Dendritic cell treated with granulocyte-macrophage colony-stimulating factor and Interleukin-4, amounts not matched to agents 40 ng/mL and 50 ng/mL, for 4 days (primary cell): ENCODE measurements at regions not wholly inside any gene's neighbourhood (a gene's known extent, or its start where the extent isn't known, plus 50 kb on each side); places are given as distances from the start of the nearest gene placed in this dataset.
"Not testable (repeated sequence)": the region's sequence is repeated elsewhere in the genome, so short reads cannot be mapped to it uniquely, and the experiment has no call there.

ENCODE experiments used
- H3K27ac Mint-ChIP-seq: one replicate; pipeline ENCODE4 v1.8.0; 2022; ENCODE audit warnings: mild to moderate bottlenecking, mixed read lengths
- H3K27me3 Mint-ChIP-seq: one replicate; pipeline ENCODE4 v1.8.0; 2022; ENCODE audit warnings: mild to moderate bottlenecking, mixed read lengths
- H3K36me3 Mint-ChIP-seq: one replicate; pipeline ENCODE4 v1.8.0; 2022; ENCODE audit warnings: low read depth, mixed read lengths
- H3K4me1 Mint-ChIP-seq: one replicate; pipeline ENCODE4 v1.8.0; 2022; ENCODE audit warnings: low read depth, mixed read lengths
- H3K4me3 Mint-ChIP-seq: one replicate; pipeline ENCODE4 v1.8.0; 2022; ENCODE audit warnings: mild to moderate bottlenecking, moderate library complexity, mixed read lengths
- H3K9me3 Mint-ChIP-seq: one replicate; pipeline ENCODE4 v1.8.0; 2022; ENCODE audit warnings: mixed read lengths
- intact Hi-C: fragments of 100-400 bp; cut with micrococcal nuclease; formaldehyde crosslinking; loops from one replicate; pipeline ENCODE4 v1.15.0; 2022

DNA sequence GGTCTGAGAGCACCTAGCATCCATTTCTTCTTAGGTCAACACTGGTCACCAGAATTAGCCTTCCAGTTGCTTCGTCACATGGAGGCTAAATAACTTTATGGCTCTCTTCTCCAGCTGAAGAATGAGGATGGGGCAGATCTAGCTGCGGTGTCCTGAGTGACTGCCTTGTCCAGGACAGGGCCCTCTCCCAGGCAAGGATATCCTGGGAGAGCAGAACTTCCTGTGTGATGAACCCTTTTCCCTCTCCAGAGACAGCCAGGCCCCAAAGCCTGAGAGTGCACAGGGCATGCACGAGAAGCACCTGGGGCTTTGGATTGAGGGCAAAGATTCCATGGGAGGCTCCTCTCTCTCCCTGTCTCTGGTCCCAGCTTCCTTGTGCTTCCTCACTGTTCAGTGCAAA lies 108.2 kb upstream of the MAMLD1 start:
- Mint-ChIP-seq H3K9me3 (no peaks in the 10 kb centered on the region), H3K4me1 (peaks cover 7% of the 10 kb centered on the region), H3K36me3 (no peaks in the 10 kb centered on the region), H3K4me3 (no peak overlapping the region), H3K27ac (no peak overlapping the region), H3K27me3 (no peaks in the 10 kb centered on the region)
- intact Hi-C loops: no loop called here

DNA sequence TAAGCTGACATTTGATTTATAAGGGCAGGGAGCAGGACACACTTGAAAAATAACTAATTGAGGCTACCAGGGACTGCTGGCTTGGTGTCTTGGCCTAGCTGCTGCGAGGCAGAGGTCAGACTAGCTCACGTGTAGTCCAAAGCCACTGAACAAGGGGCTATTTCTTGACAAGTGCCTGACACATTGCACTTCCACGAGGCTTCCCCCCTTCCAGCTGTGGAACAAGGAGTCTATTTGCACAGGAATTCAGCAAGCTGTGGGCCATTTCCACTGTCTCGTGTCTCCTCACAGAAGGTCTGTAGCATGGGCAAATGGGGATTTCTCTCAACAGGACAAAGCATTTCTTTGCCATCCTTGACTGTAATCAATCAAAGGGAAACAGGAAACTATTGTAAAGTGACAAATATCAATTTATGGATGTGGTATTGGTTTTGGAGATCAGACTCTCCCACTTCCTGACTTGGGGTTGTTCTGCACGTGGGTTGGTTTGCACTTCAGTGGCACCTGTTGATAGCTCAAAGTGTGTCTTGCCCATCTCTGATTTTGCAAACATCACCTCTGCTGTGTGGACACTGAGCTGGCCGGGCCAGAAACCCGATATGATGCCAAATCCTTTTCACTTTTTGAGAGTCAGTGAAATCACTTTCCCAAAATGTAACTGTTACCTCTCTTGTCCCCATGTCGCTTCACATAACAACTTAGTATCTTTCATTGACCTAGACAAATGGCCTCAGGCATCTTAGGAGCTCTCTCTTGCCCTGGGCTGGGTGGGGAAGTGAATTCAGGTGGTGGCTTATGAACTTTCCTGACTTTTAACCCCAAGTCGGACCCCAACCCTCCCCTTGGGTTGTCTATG lies 107.4 kb upstream of the MAMLD1 start:
- H3K9me3 Mint-ChIP-seq: no peaks in the 10 kb centered on the region
- H3K27ac Mint-ChIP-seq: no peak overlapping the region
- intact Hi-C loops: no loop called here
- H3K4me1 Mint-ChIP-seq: peaks cover 7% of the 10 kb centered on the region
- no peaks in the 10 kb centered on the region for H3K27me3 Mint-ChIP-seq
- H3K36me3 Mint-ChIP-seq: no peaks in the 10 kb centered on the region
- H3K4me3 Mint-ChIP-seq: no peak overlapping the region

DNA sequence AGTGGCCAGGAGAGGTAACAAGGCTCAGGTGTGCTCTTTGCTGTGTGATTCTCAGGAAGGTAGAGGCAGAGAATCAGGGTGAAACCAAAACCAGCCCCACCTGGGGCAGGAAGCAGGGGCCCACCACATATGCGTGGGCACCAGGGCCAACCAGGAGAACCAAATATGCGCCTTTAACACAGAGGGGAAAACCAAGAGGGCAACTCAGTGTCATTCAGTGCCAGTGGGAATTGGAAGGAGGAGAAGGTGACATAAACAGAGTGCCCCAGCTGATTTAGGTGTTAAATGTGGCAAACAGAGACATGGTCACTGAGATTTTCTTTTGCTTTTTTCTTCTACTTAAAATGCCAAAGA lies 106.8 kb upstream of the MAMLD1 start:
- Mint-ChIP-seq H3K36me3 (no peaks in the 10 kb centered on the region), H3K9me3 (no peaks in the 10 kb centered on the region), H3K4me3 (no peak overlapping the region), H3K27me3 (no peaks in the 10 kb centered on the region), H3K27ac (no peak overlapping the region), H3K4me1 (peaks cover 7% of the 10 kb centered on the region)
- intact Hi-C loops: no loop called here

DNA sequence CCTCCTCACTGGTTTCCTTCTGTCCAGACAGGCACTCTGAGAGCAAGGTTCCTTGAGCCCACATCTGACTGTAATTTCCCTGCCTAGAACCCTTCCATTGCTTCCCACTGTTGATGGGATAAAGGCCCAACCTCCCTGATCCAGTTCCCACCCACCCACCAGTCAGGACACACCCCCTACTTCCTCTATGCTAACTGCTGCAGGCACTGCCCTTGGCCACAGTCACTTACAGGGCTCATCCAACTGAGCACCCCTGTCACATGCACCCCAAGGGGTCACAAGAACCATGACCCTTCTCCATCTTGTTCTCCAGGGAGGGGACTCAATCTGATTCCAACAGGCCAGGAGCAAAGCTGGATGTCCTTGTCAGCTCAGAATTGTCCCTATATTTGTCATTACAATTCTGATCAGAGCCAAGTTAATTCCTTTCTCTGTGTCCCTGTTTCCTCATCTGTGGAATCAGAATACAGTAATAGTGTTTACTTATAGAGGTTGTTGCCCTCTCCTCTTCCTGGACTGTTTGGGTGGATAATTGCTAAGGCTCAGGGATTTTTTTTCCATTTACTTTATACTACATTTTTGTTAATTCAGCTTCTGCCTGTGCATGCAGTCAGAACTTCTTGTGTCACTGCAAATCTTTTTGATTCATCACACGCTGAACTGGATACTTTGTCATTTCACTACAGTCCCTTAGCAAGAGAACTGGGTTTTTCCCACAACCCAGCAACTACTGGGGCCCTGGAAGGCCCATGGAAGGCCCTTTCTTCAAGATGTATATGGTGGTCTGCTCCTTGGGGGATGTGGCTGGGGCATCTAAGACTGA lies 105.6 kb upstream of the MAMLD1 start:
- H3K27me3 Mint-ChIP-seq: no peaks in the 10 kb centered on the region
- H3K27ac Mint-ChIP-seq: no peak overlapping the region
- H3K4me3 Mint-ChIP-seq: no peak overlapping the region
- intact Hi-C loops: no loop called here
- no peaks in the 10 kb centered on the region for H3K9me3 Mint-ChIP-seq
- peaks cover 7% of the 10 kb centered on the region for H3K4me1 Mint-ChIP-seq
- no peaks in the 10 kb centered on the region for H3K36me3 Mint-ChIP-seq

DNA sequence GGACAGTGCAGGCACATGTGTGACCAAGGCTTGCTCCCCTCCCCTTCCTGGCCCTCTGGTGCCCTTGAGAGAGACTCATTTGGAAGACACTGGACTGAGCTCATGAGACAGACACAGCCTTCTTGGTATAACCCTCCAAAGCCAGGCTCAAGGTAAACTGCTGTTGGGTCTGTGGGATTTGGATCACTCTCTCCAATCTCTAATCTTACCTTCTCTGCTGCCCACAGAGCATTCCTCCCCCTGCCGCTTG lies 105.0 kb upstream of the MAMLD1 start:
- intact Hi-C loops: no loop called here
- no peaks in the 10 kb centered on the region for H3K36me3 Mint-ChIP-seq
- H3K27me3 Mint-ChIP-seq: no peaks in the 10 kb centered on the region
- peaks cover 7% of the 10 kb centered on the region for H3K4me1 Mint-ChIP-seq
- no peaks in the 10 kb centered on the region for H3K9me3 Mint-ChIP-seq
- no peak overlapping the region for H3K27ac Mint-ChIP-seq
- no peak overlapping the region for H3K4me3 Mint-ChIP-seq

DNA sequence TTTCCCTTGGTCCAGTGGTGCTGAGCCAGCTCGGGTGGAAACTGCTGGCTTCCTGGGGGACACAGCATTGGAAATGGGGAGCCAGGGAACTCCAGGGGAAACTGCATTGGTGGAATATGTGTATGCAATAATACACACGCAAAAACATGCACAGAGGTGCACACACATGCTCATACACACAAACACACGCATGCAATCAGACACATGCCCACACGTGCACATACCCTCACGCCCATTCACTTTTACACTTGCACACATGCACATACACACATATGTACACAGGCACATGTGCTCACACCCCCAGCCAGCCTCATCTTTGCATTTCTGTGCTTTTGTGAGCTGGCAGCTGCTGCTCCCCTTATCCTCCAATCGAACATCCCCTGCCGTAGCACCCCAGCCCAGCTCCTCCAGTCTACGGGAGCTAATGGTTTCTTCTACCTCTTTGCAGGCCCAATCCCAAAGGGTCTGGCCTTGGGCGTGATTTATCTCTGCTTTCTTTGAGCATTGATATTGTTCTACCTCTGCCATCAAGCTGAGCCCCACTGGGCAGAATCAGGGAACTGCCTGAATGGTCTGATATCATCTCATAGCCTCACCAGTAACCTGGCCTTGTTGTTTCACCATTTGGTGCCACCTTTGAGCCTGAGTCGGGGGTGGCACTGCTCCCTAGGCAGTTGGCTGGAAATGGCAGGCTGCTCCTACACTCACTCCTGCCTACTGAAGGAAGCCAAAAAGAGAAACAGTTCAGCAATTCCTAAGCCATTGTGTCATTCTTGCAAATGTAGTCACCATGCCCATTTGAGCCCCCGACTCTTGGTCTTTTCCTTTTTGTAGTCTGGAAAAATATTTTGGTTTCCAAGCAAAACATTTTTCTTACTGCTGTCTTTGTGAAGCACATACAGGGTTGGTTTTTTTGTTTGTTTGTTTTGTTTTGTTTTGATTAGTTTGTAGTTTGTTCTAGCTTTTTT lies 104.4 kb upstream of the MAMLD1 start:
- Mint-ChIP-seq H3K27ac (no peak overlapping the region), H3K27me3 (no peaks in the 10 kb centered on the region), H3K4me1 (peaks cover 5% of the 10 kb centered on the region), H3K36me3 (no peaks in the 10 kb centered on the region), H3K9me3 (no peaks in the 10 kb centered on the region), H3K4me3 (no peak overlapping the region)
- intact Hi-C loops: no loop called here

DNA sequence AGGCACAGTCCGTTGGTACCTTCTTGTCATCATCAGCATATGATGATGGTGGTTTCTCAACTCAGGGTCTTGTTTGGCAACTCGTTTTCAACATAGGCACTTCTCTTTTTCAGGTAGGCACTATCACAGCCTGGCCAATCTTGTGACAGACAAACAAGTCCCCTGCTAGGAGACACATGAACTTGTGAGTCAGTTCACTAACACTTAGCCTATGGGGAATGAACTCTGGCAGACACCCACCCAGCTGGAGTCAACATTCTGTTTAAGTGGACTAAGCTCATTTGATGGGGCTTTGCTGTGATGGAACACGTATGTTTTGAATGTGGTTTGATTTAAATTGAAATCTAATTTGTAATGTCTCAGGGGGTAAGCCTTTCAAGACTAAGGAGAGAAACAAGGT lies 100.7 kb upstream of the MAMLD1 start:
- H3K4me1 Mint-ChIP-seq: no peaks in the 10 kb centered on the region
- intact Hi-C loops: no loop called here
- H3K27me3 Mint-ChIP-seq: no peaks in the 10 kb centered on the region
- no peak overlapping the region for H3K4me3 Mint-ChIP-seq
- no peak overlapping the region for H3K27ac Mint-ChIP-seq
- H3K9me3 Mint-ChIP-seq: no peaks in the 10 kb centered on the region
- no peaks in the 10 kb centered on the region for H3K36me3 Mint-ChIP-seq

DNA sequence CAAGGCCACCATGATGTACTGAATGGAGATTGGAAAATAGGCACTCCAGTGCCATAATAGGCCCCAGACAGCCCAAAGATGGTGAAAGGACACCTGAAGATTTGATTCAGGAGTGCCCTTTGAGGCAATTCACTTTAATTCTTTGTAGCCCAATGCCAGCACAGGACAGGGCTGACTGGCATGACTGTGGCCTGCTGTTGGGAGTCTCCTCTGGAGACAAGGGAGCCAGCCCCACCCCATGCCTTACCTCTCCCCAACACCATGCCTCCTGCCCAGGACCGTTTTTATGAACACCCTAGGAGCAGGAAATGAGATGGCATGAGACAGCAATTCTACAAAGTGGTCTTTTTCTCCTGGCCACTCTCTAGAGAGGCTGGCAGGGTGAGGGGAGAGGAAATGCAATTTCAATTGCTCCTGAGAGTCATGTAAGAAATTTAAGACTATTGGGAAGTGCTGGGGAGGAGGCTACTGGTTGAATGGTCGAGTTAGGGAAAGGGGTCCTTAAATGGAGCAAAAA lies 94.2 kb upstream of the MAMLD1 start:
- no peak overlapping the region for H3K27ac Mint-ChIP-seq
- no peak overlapping the region for H3K4me3 Mint-ChIP-seq
- no peaks in the 10 kb centered on the region for H3K27me3 Mint-ChIP-seq
- intact Hi-C loops: no loop called here
- H3K36me3 Mint-ChIP-seq: no peaks in the 10 kb centered on the region
- H3K4me1 Mint-ChIP-seq: no peaks in the 10 kb centered on the region
- no peaks in the 10 kb centered on the region for H3K9me3 Mint-ChIP-seq

DNA sequence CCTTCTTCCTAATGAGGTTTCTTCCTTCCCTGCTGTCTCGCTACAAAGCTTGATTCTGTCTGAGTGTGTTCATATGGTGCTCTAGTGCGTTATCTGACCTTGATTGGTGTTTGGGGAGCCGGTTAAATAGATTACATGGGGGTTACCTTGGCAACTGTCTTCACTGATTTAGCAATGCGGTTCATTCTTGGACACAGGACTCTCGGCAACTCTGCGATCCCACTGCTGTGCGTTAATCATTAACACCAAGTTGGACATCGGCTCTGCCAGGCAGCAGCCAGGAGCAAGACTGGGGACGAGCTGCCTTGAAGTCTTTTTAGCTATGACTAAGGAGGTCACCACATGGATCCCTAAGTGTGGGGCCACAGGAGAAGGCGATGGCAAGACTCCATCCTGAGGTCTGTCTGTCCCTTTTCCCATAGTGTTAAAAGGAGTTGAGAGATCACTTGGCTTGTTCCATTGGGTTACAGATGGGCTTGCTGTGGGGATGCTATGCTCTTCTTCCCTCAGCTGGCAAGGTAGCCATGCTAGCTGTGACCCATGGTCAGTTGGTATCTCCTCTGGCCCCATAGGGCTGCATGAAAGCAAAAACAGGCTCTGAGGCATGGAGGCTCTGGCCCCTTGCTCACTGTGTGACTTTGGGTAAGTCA lies 93.4 kb upstream of the MAMLD1 start:
- Mint-ChIP-seq H3K9me3 (no peaks in the 10 kb centered on the region), H3K27me3 (no peaks in the 10 kb centered on the region), H3K36me3 (no peaks in the 10 kb centered on the region), H3K4me1 (no peaks in the 10 kb centered on the region), H3K27ac (no peak overlapping the region), H3K4me3 (no peak overlapping the region)
- intact Hi-C loops: no loop called here

DNA sequence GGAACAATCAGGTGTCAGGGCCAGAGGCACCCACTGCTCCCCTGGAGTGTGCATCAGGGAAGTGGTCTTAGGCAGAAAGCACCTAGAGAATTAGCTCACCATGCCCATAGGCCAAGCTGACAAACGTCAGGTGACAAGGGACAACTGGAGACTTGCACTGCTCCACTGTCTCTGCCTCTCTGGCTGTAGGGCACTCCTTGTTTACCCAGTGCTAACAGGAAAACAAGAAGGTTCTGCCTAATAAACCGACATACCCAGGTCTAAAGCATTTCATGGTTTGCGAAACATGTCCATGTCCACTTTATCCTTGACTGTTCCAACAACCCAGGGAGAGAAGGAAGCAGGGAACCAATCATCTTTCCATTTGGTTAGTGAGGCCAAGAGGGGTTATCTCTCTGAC lies 92.5 kb upstream of the MAMLD1 start:
- no peaks in the 10 kb centered on the region for H3K27me3 Mint-ChIP-seq
- H3K4me3 Mint-ChIP-seq: no peak overlapping the region
- H3K4me1 Mint-ChIP-seq: no peaks in the 10 kb centered on the region
- H3K27ac Mint-ChIP-seq: no peak overlapping the region
- intact Hi-C loops: no loop called here
- H3K36me3 Mint-ChIP-seq: no peaks in the 10 kb centered on the region
- no peaks in the 10 kb centered on the region for H3K9me3 Mint-ChIP-seq

DNA sequence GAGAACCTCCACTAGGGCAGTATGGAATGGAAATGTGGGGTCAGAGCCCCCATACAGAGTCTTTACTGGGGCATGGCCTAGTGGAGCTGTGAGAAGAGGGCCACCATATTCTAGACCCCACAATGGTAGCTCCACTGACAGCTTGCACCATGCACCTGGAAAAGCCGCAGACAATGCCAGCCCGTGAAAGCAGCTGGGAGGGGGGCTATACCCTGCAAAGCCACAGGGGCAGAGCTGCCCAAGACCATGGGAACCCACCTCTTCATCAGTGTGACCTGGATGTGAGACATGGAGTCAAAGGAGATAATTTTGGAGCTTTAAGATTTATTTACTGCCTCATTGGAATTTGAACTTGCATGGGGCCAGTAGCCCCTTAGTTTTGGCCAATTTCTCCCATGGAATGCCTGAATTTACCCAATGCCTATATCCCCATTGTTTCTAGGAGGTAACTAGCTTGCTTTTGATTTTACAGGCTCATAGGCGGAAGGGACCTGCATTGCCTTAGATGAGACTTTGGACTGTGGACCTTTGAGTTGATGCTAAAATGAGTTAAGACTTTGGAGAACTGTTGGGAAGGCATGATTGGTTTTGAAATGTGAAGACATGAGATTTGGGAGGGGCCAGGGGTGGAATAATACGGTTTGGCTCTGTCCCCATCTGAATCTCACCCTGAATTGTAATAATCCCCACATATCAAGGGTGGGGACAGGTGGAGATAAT lies 89.4 kb upstream of the MAMLD1 start:
- H3K4me3 Mint-ChIP-seq, H3K4me1 Mint-ChIP-seq, intact Hi-C loops, H3K27me3 Mint-ChIP-seq, H3K36me3 Mint-ChIP-seq, H3K27ac Mint-ChIP-seq, H3K9me3 Mint-ChIP-seq: not testable (repeated sequence)

DNA sequence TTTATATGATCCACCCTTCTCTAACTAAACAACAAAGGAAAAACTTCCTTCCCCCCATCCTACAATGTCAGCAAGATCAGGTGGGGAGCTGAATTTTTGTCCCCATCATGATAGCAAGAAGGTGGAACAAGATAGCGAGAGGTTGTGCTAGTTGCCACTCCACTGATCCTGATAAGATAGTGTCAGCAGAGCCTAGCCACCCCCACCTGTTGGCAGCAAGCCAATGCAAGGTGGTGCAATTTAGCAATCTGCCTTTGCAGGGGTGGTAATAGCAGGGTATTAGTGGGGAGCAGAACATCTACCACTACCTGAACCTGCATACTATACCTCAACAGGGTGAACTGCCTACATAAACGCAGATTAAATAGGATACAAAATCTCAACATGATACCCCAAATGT lies 80.2 kb upstream of the MAMLD1 start:
- H3K27me3 Mint-ChIP-seq: no peaks in the 10 kb centered on the region
- H3K9me3 Mint-ChIP-seq: no peaks in the 10 kb centered on the region
- intact Hi-C loops: no loop called here
- H3K4me3 Mint-ChIP-seq: no peak overlapping the region
- H3K4me1 Mint-ChIP-seq: no peaks in the 10 kb centered on the region
- no peak overlapping the region for H3K27ac Mint-ChIP-seq
- H3K36me3 Mint-ChIP-seq: no peaks in the 10 kb centered on the region

DNA sequence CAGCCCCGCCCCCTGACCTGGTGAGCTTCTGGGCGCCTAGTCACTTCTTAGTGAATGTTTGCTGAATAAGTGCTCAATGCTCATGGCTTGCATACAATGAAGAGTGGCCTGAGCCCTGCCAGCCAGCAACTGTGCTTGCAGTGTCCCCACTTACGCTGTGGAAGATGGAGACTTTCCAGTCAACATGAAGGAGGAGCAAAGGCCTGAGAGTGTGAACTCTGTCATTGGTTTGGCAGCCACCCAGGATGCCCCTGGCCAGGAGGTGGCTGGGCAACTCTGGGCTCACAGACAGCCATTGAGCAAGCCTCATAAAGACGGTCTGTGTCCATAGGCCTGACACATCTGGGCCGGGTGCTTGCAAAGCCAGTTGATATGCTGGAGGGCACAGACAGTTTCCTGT lies 72.1 kb upstream of the MAMLD1 start:
- no peak overlapping the region for H3K4me3 Mint-ChIP-seq
- no peaks in the 10 kb centered on the region for H3K4me1 Mint-ChIP-seq
- no peaks in the 10 kb centered on the region for H3K9me3 Mint-ChIP-seq
- intact Hi-C loops: no loop called here
- H3K27me3 Mint-ChIP-seq: no peaks in the 10 kb centered on the region
- no peak overlapping the region for H3K27ac Mint-ChIP-seq
- no peaks in the 10 kb centered on the region for H3K36me3 Mint-ChIP-seq
